ENCODE measurements at regions not wholly inside any gene's neighbourhood (a gene's known extent, or its start where the extent isn't known, plus 50 kb on each side); places are given as distances from the start of the nearest gene placed in this dataset.

DNA sequence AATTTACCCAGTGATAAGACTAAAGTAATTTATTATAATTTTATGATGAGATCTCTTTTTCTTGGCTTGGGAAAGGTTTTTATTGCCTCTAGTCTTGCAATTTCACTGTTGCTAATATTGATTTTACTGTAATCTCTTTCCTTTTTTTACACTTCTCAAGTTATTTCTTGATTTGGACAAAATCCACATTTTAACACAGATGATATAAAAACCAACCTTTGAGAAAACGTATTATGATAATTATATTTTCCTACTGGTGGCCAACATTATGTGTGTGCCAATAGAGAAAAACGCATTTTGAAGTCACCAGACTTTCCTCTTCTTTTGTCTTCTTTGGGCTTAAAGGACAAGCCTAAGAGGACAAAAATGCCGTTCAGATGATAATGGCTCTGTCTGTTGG, 314.9 kb downstream of the PRDM2 start:
- TF ChIP-seq YY1 (IDR thresholded peaks at IDR 0.05; ENCODE audit: low read depth) (no peak), TEAD4 (IDR thresholded peaks at IDR 0.05) (no peak), RAD21 (IDR thresholded peaks at IDR 0.05; ENCODE audit: low read depth) (no peak), EGR1 (IDR thresholded peaks at IDR 0.05) (no peak)
- TF ChIP-seq, protein P1, sequence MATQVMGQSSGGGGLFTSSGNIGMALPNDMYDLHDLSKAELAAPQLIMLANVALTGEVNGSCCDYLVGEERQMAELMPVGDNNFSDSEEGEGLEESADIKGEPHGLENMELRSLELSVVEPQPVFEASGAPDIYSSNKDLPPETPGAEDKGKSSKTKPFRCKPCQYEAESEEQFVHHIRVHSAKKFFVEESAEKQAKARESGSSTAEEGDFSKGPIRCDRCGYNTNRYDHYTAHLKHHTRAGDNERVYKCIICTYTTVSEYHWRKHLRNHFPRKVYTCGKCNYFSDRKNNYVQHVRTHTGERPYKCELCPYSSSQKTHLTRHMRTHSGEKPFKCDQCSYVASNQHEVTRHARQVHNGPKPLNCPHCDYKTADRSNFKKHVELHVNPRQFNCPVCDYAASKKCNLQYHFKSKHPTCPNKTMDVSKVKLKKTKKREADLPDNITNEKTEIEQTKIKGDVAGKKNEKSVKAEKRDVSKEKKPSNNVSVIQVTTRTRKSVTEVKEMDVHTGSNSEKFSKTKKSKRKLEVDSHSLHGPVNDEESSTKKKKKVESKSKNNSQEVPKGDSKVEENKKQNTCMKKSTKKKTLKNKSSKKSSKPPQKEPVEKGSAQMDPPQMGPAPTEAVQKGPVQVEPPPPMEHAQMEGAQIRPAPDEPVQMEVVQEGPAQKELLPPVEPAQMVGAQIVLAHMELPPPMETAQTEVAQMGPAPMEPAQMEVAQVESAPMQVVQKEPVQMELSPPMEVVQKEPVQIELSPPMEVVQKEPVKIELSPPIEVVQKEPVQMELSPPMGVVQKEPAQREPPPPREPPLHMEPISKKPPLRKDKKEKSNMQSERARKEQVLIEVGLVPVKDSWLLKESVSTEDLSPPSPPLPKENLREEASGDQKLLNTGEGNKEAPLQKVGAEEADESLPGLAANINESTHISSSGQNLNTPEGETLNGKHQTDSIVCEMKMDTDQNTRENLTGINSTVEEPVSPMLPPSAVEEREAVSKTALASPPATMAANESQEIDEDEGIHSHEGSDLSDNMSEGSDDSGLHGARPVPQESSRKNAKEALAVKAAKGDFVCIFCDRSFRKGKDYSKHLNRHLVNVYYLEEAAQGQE (IDR thresholded peaks at IDR 0.05; ENCODE audit: low read depth): no peak
- TF ChIP-seq, protein P2, sequence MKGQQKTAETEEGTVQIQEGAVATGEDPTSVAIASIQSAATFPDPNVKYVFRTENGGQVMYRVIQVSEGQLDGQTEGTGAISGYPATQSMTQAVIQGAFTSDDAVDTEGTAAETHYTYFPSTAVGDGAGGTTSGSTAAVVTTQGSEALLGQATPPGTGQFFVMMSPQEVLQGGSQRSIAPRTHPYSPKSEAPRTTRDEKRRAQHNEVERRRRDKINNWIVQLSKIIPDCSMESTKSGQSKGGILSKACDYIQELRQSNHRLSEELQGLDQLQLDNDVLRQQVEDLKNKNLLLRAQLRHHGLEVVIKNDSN (IDR thresholded peaks at IDR 0.05): no peak
